ENCODE measurements at regions not wholly inside any gene's neighbourhood (a gene's known extent, or its start where the extent isn't known, plus 50 kb on each side); places are given as distances from the start of the nearest gene placed in this dataset.

DNA sequence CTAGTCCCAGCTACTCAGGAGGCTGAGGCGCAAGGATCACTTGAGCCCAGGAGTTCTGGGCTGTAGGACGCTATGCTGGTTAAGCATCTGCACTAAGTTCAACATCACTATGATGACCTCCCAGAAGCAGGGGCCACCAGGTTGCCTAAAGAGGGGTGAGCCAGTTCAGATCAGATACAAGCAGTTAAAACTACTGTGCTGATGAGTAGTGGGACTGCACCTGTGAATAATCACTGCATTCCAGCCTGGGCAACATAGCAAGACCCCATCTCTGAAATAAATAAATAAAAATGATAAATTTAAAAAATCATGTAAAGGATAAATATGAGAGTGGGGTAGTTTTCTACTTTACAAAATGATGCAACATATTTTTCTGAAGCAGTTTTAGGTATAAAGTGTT lies 106.5 kb downstream of the TMEM170B start:
- no peak for TF ChIP-seq CTCF (IDR thresholded peaks at IDR 0.05; ENCODE audit: insufficient read depth, low read depth, low read length, missing control alignments)
- H3K4me3 ChIP-seq (ENCODE audit: low read length) = no peak overlapping the region
- DNase-seq (ENCODE audit: low read depth) = no peak

- no peak overlapping the region for H3K4me3 ChIP-seq (ENCODE audit: low read length)
- TF ChIP-seq CTCF (IDR thresholded peaks at IDR 0.05; ENCODE audit: insufficient read depth, low read depth, low read length, missing control alignments) = no peak
- DNase-seq (ENCODE audit: low read depth) = no peak
These were observed 107.1 kb downstream of the TMEM170B start for GRCh38 chr6:11644601-11645000.

GRCh38 chr6:11645016-11645415 lies 107.5 kb downstream of the TMEM170B start:
- DNase-seq (ENCODE audit: low read depth) = no peak
- TF ChIP-seq CTCF (IDR thresholded peaks at IDR 0.05; ENCODE audit: insufficient read depth, low read depth, low read length, missing control alignments) = no peak
- H3K4me3 ChIP-seq (ENCODE audit: low read length) = no peak overlapping the region

DNA sequence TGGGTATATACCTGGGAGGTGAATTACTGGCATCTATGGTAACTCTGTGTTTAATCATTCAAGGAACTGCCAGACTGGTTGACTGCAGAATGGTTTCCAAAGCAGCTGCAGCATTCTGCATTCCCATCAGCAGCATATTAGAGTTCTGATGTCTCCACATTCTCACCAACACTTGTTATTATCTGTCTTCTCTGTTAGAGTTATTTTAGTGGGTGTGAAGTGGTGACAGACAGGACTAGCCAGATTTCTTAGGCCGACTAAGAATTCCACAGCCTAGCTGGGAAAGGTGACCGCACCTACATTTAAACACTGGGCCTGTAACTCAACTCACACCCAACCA lies 110.9 kb downstream of the TMEM170B start:
- no peak for TF ChIP-seq CTCF (IDR thresholded peaks at IDR 0.05; ENCODE audit: insufficient read depth, low read depth, low read length, missing control alignments)
- DNase-seq (ENCODE audit: low read depth) = peak; percentile 17
- H3K4me3 ChIP-seq (ENCODE audit: low read length) = no peak overlapping the region

- no peak overlapping the region for H3K4me3 ChIP-seq (ENCODE audit: low read length)
- no peak for TF ChIP-seq CTCF (IDR thresholded peaks at IDR 0.05; ENCODE audit: insufficient read depth, low read depth, low read length, missing control alignments)
- no peak for DNase-seq (ENCODE audit: low read depth)
These were observed 111.3 kb downstream of the TMEM170B start for GRCh38 chr6:11648889-11649288.

DNA sequence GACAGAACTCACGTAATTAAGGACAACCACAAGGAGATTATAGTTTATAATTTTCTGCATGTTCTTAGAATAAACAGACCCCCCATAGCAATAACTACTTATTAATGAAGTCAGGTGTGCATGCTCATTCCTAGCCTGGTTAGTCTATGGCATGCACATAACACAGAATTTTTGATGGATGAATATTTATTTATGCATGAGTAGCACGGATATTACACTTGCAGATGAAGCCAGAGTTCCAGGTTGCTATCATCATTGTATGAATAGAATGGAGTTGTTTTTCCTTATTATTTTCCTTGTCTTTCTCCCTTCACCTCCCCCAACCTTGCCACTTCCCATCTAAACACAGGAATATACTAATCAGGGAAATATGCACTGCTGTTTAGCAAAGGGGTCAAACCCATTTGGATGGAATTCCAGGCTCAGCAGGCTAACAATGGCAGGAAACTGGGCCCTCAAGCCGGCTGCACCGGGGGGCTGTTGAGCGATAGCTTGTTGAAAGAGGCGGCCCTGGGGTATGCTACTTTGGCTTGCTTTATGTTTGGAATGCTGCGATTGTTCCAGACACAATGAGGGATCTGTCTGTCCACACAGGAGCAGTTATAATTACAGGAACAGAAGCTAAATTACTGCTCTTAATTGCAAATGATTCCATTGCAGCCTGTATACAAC lies 112.6 kb downstream of the TMEM170B start:
- TF ChIP-seq CTCF (IDR thresholded peaks at IDR 0.05; ENCODE audit: insufficient read depth, low read depth, low read length, missing control alignments) = no peak
- DNase-seq (ENCODE audit: low read depth) = peak; percentile 30
- H3K4me3 ChIP-seq (ENCODE audit: low read length) = no peak overlapping the region

GRCh38 chr6:11650711-11651110 lies 113.2 kb downstream of the TMEM170B start:
- H3K4me3 ChIP-seq (ENCODE audit: low read length) = no peak overlapping the region
- TF ChIP-seq CTCF (IDR thresholded peaks at IDR 0.05; ENCODE audit: insufficient read depth, low read depth, low read length, missing control alignments) = no peak
- no peak for DNase-seq (ENCODE audit: low read depth)
